ENCODE measurements at regions not wholly inside any gene's neighbourhood (a gene's known extent, or its start where the extent isn't known, plus 50 kb on each side); places are given as distances from the start of the nearest gene placed in this dataset.

GRCh38 chr6:169841907-169842606, 90.6 kb downstream of the ERMARD start:
- no peak overlapping the region for H2AFZ ChIP-seq (ENCODE audit: low read depth, low read length, severe bottlenecking)
- H4K20me1 ChIP-seq (ENCODE audit: low read depth, low read length), result no peaks in the 10 kb centered on the region
- H3K4me2 ChIP-seq (ENCODE audit: low read depth, low read length, poor library complexity, severe bottlenecking), result no peak overlapping the region
- TF ChIP-seq EZH2phosphoT487 (conservative IDR thresholded peaks at IDR 0.05; ENCODE audit: low read length), result no peak
- TF ChIP-seq, protein P1, sequence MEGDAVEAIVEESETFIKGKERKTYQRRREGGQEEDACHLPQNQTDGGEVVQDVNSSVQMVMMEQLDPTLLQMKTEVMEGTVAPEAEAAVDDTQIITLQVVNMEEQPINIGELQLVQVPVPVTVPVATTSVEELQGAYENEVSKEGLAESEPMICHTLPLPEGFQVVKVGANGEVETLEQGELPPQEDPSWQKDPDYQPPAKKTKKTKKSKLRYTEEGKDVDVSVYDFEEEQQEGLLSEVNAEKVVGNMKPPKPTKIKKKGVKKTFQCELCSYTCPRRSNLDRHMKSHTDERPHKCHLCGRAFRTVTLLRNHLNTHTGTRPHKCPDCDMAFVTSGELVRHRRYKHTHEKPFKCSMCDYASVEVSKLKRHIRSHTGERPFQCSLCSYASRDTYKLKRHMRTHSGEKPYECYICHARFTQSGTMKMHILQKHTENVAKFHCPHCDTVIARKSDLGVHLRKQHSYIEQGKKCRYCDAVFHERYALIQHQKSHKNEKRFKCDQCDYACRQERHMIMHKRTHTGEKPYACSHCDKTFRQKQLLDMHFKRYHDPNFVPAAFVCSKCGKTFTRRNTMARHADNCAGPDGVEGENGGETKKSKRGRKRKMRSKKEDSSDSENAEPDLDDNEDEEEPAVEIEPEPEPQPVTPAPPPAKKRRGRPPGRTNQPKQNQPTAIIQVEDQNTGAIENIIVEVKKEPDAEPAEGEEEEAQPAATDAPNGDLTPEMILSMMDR (IDR thresholded peaks at IDR 0.05; ENCODE audit: insufficient read depth, low read length, poor library complexity, severe bottlenecking), result no peak
- H3K9me3 ChIP-seq (ENCODE audit: insufficient read depth, low read length), result no peaks in the 10 kb centered on the region
- no peaks in the 10 kb centered on the region for H3K27me3 ChIP-seq (ENCODE audit: low read length)
- no peak overlapping the region for H3K4me3 ChIP-seq (ENCODE audit: insufficient read depth, low read length, poor library complexity, severe bottlenecking)
- no peaks in the 10 kb centered on the region for H3K9me2 ChIP-seq (replicated peaks; ENCODE audit: insufficient read depth, low read length)
- H3K36me3 ChIP-seq (ENCODE audit: low read length), result no peaks in the 10 kb centered on the region
- no peak overlapping the region for H3K9ac ChIP-seq (ENCODE audit: low read length)
- no peak overlapping the region for H3K27ac ChIP-seq (ENCODE audit: low read depth, low read length)
- no peaks in the 10 kb centered on the region for H3K79me2 ChIP-seq (ENCODE audit: insufficient read depth, low read length)
- H3F3A ChIP-seq (ENCODE audit: insufficient read depth), result no peaks in the 10 kb centered on the region

DNA sequence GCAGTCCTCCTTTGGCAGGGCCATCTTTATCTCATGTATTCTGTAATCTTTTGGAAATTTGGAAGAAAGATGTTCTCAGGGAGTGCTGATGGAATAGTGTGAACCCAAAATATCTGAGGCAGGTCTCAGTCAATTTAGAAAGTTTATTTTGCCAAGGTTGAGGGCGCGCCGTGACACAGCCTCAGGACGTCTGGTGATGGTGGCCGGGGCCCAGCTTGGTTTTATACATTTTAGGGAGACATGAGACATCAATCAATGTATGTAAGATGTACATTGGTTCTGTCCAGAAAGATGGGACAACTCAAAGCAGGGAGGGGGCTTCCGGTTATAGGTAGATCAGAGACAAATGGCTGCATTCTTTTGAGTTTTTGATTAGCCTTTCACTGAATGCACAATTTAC, 89.8 kb downstream of the ERMARD start:
- Histone ChIP-seq H3K36me3 (ENCODE audit: low read length) (no peaks in the 10 kb centered on the region), H3K4me3 (ENCODE audit: insufficient read depth, low read length, poor library complexity, severe bottlenecking) (no peak overlapping the region), H3K27me3 (ENCODE audit: low read length) (no peaks in the 10 kb centered on the region), H3K9me3 (ENCODE audit: insufficient read depth, low read length) (no peaks in the 10 kb centered on the region), H2AFZ (ENCODE audit: low read depth, low read length, severe bottlenecking) (no peak overlapping the region), H4K20me1 (ENCODE audit: low read depth, low read length) (no peaks in the 10 kb centered on the region), H3K27ac (ENCODE audit: low read depth, low read length) (no peak overlapping the region), H3K79me2 (ENCODE audit: insufficient read depth, low read length) (no peaks in the 10 kb centered on the region), H3K4me2 (ENCODE audit: low read depth, low read length, poor library complexity, severe bottlenecking) (no peak overlapping the region), H3K9me2 (replicated peaks; ENCODE audit: insufficient read depth, low read length) (no peaks in the 10 kb centered on the region), H3F3A (ENCODE audit: insufficient read depth) (no peaks in the 10 kb centered on the region), H3K9ac (ENCODE audit: low read length) (no peak overlapping the region)
- TF ChIP-seq, protein P1 (IDR thresholded peaks at IDR 0.05; ENCODE audit: insufficient read depth, low read length, poor library complexity, severe bottlenecking), result no peak
- TF ChIP-seq EZH2phosphoT487 (conservative IDR thresholded peaks at IDR 0.05; ENCODE audit: low read length), result no peak

DNA sequence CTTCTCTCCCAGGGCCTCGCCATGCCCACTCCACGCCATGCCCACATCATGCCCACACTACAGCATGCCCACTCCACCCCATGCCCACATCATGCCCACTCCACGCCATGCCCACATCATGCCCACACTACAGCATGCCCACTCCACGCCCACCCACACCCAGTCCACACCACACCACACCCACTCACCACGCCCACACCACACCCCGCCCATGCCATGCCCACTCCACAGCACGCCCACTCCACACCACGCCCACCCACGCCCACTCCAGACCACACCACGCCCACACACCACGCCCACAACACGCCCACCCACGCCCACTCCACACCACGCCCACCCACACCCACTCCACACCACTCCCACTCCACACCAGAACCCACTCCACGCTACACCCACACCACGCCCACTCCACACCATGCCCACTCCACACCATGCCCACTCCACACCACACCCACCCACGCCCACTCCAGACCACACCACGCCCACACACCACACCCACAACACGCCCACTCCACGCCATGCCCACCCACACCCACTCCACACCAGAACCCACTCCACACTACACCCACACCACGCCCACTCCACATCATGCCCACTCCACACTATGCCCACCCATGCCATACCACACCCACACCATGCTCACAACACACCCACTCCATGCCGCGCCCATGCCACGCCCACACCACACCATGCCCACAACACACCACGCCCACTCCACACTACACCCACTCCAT, 88.6 kb downstream of the ERMARD start:
- TF ChIP-seq, protein P1 (IDR thresholded peaks at IDR 0.05; ENCODE audit: insufficient read depth, low read length, poor library complexity, severe bottlenecking), result no peak
- TF ChIP-seq EZH2phosphoT487 (conservative IDR thresholded peaks at IDR 0.05; ENCODE audit: low read length), result no peak
- Histone ChIP-seq H3K9me2 (replicated peaks; ENCODE audit: insufficient read depth, low read length) (no peaks in the 10 kb centered on the region), H3K27ac (ENCODE audit: low read depth, low read length) (no peak overlapping the region), H3K79me2 (ENCODE audit: insufficient read depth, low read length) (no peaks in the 10 kb centered on the region), H3K36me3 (ENCODE audit: low read length) (no peaks in the 10 kb centered on the region), H3K27me3 (ENCODE audit: low read length) (no peaks in the 10 kb centered on the region), H3F3A (ENCODE audit: insufficient read depth) (no peaks in the 10 kb centered on the region), H3K9me3 (ENCODE audit: insufficient read depth, low read length) (no peaks in the 10 kb centered on the region), H3K9ac (ENCODE audit: low read length) (no peak overlapping the region), H4K20me1 (ENCODE audit: low read depth, low read length) (no peaks in the 10 kb centered on the region), H2AFZ (ENCODE audit: low read depth, low read length, severe bottlenecking) (no peak overlapping the region), H3K4me2 (ENCODE audit: low read depth, low read length, poor library complexity, severe bottlenecking) (no peak overlapping the region), H3K4me3 (ENCODE audit: insufficient read depth, low read length, poor library complexity, severe bottlenecking) (no peak overlapping the region)

Data from SU-DHL-6 (cell line).